Jurkat, Clone E6-1 (cell line): ENCODE measurements at regions not wholly inside any gene's neighbourhood (a gene's known extent, or its start where the extent isn't known, plus 50 kb on each side); places are given as distances from the start of the nearest gene placed in this dataset.
A peak's percentile ranks its signal among the peaks of the same experiment; 100 is the strongest.

Source experiments
- DNase-seq: peaks from one replicate; pipeline ENCODE4 v3.0.0-alpha.2; 2011; ENCODE audit warnings: low read depth, low spot score
- H3K4me3 ChIP-seq: 2 replicates; pipeline ENCODE4 v1.5.1; 2011; ENCODE audit warnings: mild to moderate bottlenecking, low read length, control low read depth, moderate library complexity

- DNase-seq = no peak
Observed at GRCh38 chr13:76797361-76797760, 88.8 kb downstream of the KCTD12 start.

GRCh38 chr13:76796851-76797250, 89.4 kb downstream of the KCTD12 start:
- no peak for DNase-seq
- no peak overlapping the region for H3K4me3 ChIP-seq

More at GRCh38 chr13:76797361-76797760, 88.8 kb downstream of the KCTD12 start:
- H3K4me3 ChIP-seq = no peak overlapping the region

GRCh38 chr13:76795701-76796695, 90.2 kb downstream of the KCTD12 start:
- H3K4me3 ChIP-seq = no peak overlapping the region
- DNase-seq = no peak

GRCh38 chr13:76792731-76793347, 93.4 kb downstream of the KCTD12 start:
- H3K4me3 ChIP-seq = no peak overlapping the region
- no peak for DNase-seq

- H3K4me3 ChIP-seq = no peak overlapping the region
- no peak for DNase-seq
Observed at GRCh38 chr13:76790980-76791819, 95.0 kb downstream of the KCTD12 start.

- no peak for DNase-seq
- no peak overlapping the region for H3K4me3 ChIP-seq
Observed at GRCh38 chr13:76790526-76790925, 95.7 kb downstream of the KCTD12 start.

GRCh38 chr13:76783798-76784197, 102.4 kb downstream of the KCTD12 start:
- no peak for DNase-seq
- H3K4me3 ChIP-seq = no peak overlapping the region

GRCh38 chr13:76778853-76779252, 107.4 kb downstream of the KCTD12 start:
- H3K4me3 ChIP-seq = no peak overlapping the region
- DNase-seq = no peak

GRCh38 chr13:76777096-76777495, 109.1 kb downstream of the KCTD12 start:
- no peak for DNase-seq
- H3K4me3 ChIP-seq = no peak overlapping the region

GRCh38 chr13:76775088-76775740, 111.0 kb downstream of the KCTD12 start:
- no peak for DNase-seq
- H3K4me3 ChIP-seq = no peak overlapping the region

GRCh38 chr13:76773448-76774094, 112.6 kb downstream of the KCTD12 start:
- no peak for DNase-seq
- H3K4me3 ChIP-seq = no peak overlapping the region

- no peak for DNase-seq
- H3K4me3 ChIP-seq = no peak overlapping the region
Observed at GRCh38 chr13:76772241-76772640, 114.0 kb downstream of the KCTD12 start.

GRCh38 chr13:76769271-76769791, 116.9 kb downstream of the KCTD12 start:
- H3K4me3 ChIP-seq = no peak overlapping the region; the same call in 1 of the 2 replicates
- DNase-seq = peak; percentile 94

GRCh38 chr13:76768384-76768783, 117.8 kb downstream of the KCTD12 start:
- H3K4me3 ChIP-seq = no peak overlapping the region
- DNase-seq = no peak

GRCh38 chr13:76764916-76765315, 121.3 kb downstream of the KCTD12 start:
- no peak overlapping the region for H3K4me3 ChIP-seq
- no peak for DNase-seq

- H3K4me3 ChIP-seq = no peak overlapping the region
- no peak for DNase-seq
Observed at GRCh38 chr13:76764429-76764828, 121.8 kb downstream of the KCTD12 start.

GRCh38 chr13:76762721-76763120, 123.5 kb downstream of the KCTD12 start:
- no peak overlapping the region for H3K4me3 ChIP-seq
- DNase-seq = no peak

GRCh38 chr13:76759877-76760276, 126.3 kb downstream of the KCTD12 start:
- no peak for DNase-seq
- H3K4me3 ChIP-seq = no peak overlapping the region
